ENCODE measurements at regions not wholly inside any gene's neighbourhood (a gene's known extent, or its start where the extent isn't known, plus 50 kb on each side); places are given as distances from the start of the nearest gene placed in this dataset.

- no peaks in the 10 kb centered on the region for H3K9me3 Mint-ChIP-seq
- peaks cover 1% of the 10 kb centered on the region for H3K27me3 Mint-ChIP-seq
- no peaks in the 10 kb centered on the region for H3K4me1 Mint-ChIP-seq
- no peak for ATAC-seq
- H3K36me3 Mint-ChIP-seq (ENCODE audit: low read depth) = no peaks in the 10 kb centered on the region
- H3K27ac Mint-ChIP-seq = no peak overlapping the region
- H3K4me3 Mint-ChIP-seq = no peak overlapping the region
- DNase-seq = no peak
These were observed 57.4 kb upstream of the ARHGAP42 start for GRCh38 chr11:100629671-100630070.

GRCh38 chr11:100630898-100631297 is 56.2 kb upstream of the ARHGAP42 start:
- no peak overlapping the region for H3K4me3 Mint-ChIP-seq

GRCh38 chr11:100631316-100631715 is 55.8 kb upstream of the ARHGAP42 start:
- Mint-ChIP-seq H3K36me3 (ENCODE audit: low read depth) (no peaks in the 10 kb centered on the region), H3K27me3 (peaks cover 1% of the 10 kb centered on the region), H3K4me1 (no peaks in the 10 kb centered on the region), H3K27ac (no peak overlapping the region), H3K9me3 (no peaks in the 10 kb centered on the region), H3K4me3 (no peak overlapping the region)
- ATAC-seq = no peak
- no peak for DNase-seq

More at GRCh38 chr11:100630898-100631297, 56.2 kb upstream of the ARHGAP42 start:
- no peaks in the 10 kb centered on the region for H3K4me1 Mint-ChIP-seq
- peaks cover 1% of the 10 kb centered on the region for H3K27me3 Mint-ChIP-seq
- H3K36me3 Mint-ChIP-seq (ENCODE audit: low read depth) = no peaks in the 10 kb centered on the region
- no peaks in the 10 kb centered on the region for H3K9me3 Mint-ChIP-seq
- no peak for DNase-seq
- no peak for ATAC-seq
- no peak overlapping the region for H3K27ac Mint-ChIP-seq

GRCh38 chr11:100632941-100633452 is 54.1 kb upstream of the ARHGAP42 start:
- DNase-seq = no peak
- Mint-ChIP-seq H3K4me3 (no peak overlapping the region), H3K9me3 (no peaks in the 10 kb centered on the region), H3K36me3 (ENCODE audit: low read depth) (no peaks in the 10 kb centered on the region), H3K27me3 (peaks cover 1% of the 10 kb centered on the region), H3K4me1 (no peaks in the 10 kb centered on the region), H3K27ac (no peak overlapping the region)
- ATAC-seq = no peak

- H3K27me3 Mint-ChIP-seq = peaks cover 1% of the 10 kb centered on the region
- DNase-seq (no peak), ATAC-seq (no peak)
- no peaks in the 10 kb centered on the region for H3K4me1 Mint-ChIP-seq
- H3K27ac Mint-ChIP-seq = no peak overlapping the region
- H3K4me3 Mint-ChIP-seq = no peak overlapping the region
- no peaks in the 10 kb centered on the region for H3K36me3 Mint-ChIP-seq (ENCODE audit: low read depth)
- H3K9me3 Mint-ChIP-seq = no peaks in the 10 kb centered on the region
These were observed 51.9 kb upstream of the ARHGAP42 start for GRCh38 chr11:100635194-100635593.

GRCh38 chr11:100636536-100636935 is 50.6 kb upstream of the ARHGAP42 start:
- no peaks in the 10 kb centered on the region for H3K27me3 Mint-ChIP-seq
- H3K4me1 Mint-ChIP-seq = no peaks in the 10 kb centered on the region
- no peak for ATAC-seq

More at GRCh38 chr11:100636536-100636935, 50.6 kb upstream of the ARHGAP42 start:
- H3K36me3 Mint-ChIP-seq (ENCODE audit: low read depth) = no peaks in the 10 kb centered on the region
- H3K4me3 Mint-ChIP-seq = no peak overlapping the region
- no peak for DNase-seq
- H3K9me3 Mint-ChIP-seq = no peaks in the 10 kb centered on the region
- H3K27ac Mint-ChIP-seq = no peak overlapping the region

Measured in activated naive CD8-positive, alpha-beta T cell treated with anti-CD3 and anti-CD28 coated beads, Interleukin-2, amount 50 U/mL, for 24 hours (primary cell).